Neural cell (in vitro differentiated cells): ENCODE measurements at regions not wholly inside any gene's neighbourhood (a gene's known extent, or its start where the extent isn't known, plus 50 kb on each side); places are given as distances from the start of the nearest gene placed in this dataset.

ENCODE experiments used
- H2AFZ ChIP-seq: fragments of 200-600, 300-800 bp; sonication (generic), shearing (Covaris generic); 2 replicates; pipeline ENCODE4 v1.6.0; 2014; ENCODE audit warnings: low read depth, mild to moderate bottlenecking, antibody characterized with exemption, low read length, moderate library complexity
- H3F3A ChIP-seq: fragments of 200-600 bp; shearing (Covaris generic); 2 replicates; pipeline ENCODE4 v1.6.1; 2016; ENCODE audit warnings: mild to moderate bottlenecking, moderate library complexity, mixed read lengths, antibody characterized with exemption, low read length; ENCODE audit not compliant: insufficient read depth, poor library complexity, severe bottlenecking
- H3K27ac ChIP-seq: fragments of 200-600, 300-800 bp; sonication (generic), shearing (Covaris generic); 2 replicates; pipeline ENCODE4 v1.5.1; 2014; ENCODE audit warnings: mild to moderate bottlenecking, low read length, moderate library complexity
- H3K27me3 ChIP-seq: fragments of 300-800, 200-600 bp; sonication (generic), shearing (Covaris generic); 2 replicates; pipeline ENCODE4 v1.6.0; 2014; ENCODE audit warnings: mild to moderate bottlenecking, low read depth, low read length, moderate library complexity; ENCODE audit not compliant: insufficient read depth
- H3K36me3 ChIP-seq: fragments of 300-800, 200-600 bp; sonication (generic), shearing (Covaris generic); 2 replicates; pipeline ENCODE4 v1.5.1; 2014; ENCODE audit warnings: mild to moderate bottlenecking, antibody characterized with exemption, low read length, moderate library complexity; ENCODE audit not compliant: insufficient read depth
- H3K4me2 ChIP-seq: fragments of 300-800, 200-600 bp; sonication (generic), shearing (Covaris generic); 2 replicates; pipeline ENCODE4 v1.6.0; 2014; ENCODE audit warnings: mild to moderate bottlenecking, low read length
- H3K4me3 ChIP-seq: fragments of 300-800, 200-600 bp; sonication (generic), shearing (Covaris generic); 2 replicates; pipeline ENCODE4 v1.5.1; 2014; ENCODE audit warnings: mild to moderate bottlenecking, low read length, moderate library complexity
- H3K79me2 ChIP-seq: fragments of 200-600 bp; shearing (Covaris generic); replicated peaks from 2 replicates; pipeline ENCODE4 v1.6.0; 2014; ENCODE audit warnings: mild to moderate bottlenecking, low read length, moderate library complexity; ENCODE audit not compliant: insufficient read depth
- H3K9ac ChIP-seq: fragments of 300-800, 200-600 bp; sonication (generic), shearing (Covaris generic); 2 replicates; pipeline ENCODE4 v1.6.1; 2016; ENCODE audit warnings: mild to moderate bottlenecking, low read length, mixed read lengths
- H3K9me2 ChIP-seq: fragments of 200-600 bp; shearing (Covaris generic); 2 replicates; pipeline ENCODE4 v1.6.1; 2016; ENCODE audit warnings: mild to moderate bottlenecking, low read length, mixed read lengths; ENCODE audit not compliant: insufficient read depth
- H3K9me3 ChIP-seq: fragments of 200-600, 300-800 bp; sonication (generic), shearing (Covaris generic); 2 replicates; pipeline ENCODE4 v1.6.1; 2016; ENCODE audit warnings: mild to moderate bottlenecking, mixed run types, low read length, moderate library complexity, mixed read lengths
- H4K20me1 ChIP-seq: fragments of 200-600 bp; shearing (Covaris generic); 2 replicates; pipeline ENCODE4 v1.6.1; 2016; ENCODE audit warnings: mild to moderate bottlenecking, mixed run types; ENCODE audit not compliant: insufficient read depth
- CTCF ChIP-seq: fragments of 450-650 bp; IDR thresholded peaks from 2 replicates; pipeline ENCODE4 v1.5.1; 2014; ENCODE audit warnings: antibody characterized with exemption, mild to moderate bottlenecking, moderate library complexity; ENCODE audit not compliant: poor library complexity, severe bottlenecking
- EP300 ChIP-seq: fragments of 450-650 bp; conservative IDR thresholded peaks from 2 replicates; pipeline ENCODE4 v1.6.1; 2014; ENCODE audit warnings: antibody characterized with exemption, mild to moderate bottlenecking, moderate library complexity; ENCODE audit not compliant: poor library complexity, severe bottlenecking
- EZH2 ChIP-seq: fragments of 200-600, 300-800 bp; shearing (Covaris generic), sonication (generic); IDR thresholded peaks from 2 replicates; pipeline ENCODE4 v1.6.1; 2014; ENCODE audit warnings: antibody characterized with exemption, low read length, borderline replicate concordance, mild to moderate bottlenecking; ENCODE audit not compliant: insufficient read depth, poor library complexity, severe bottlenecking
- MXI1 ChIP-seq: fragments of 450-650 bp; conservative IDR thresholded peaks from 2 replicates; pipeline ENCODE4 v1.6.1; 2014; ENCODE audit warnings: antibody characterized with exemption, mild to moderate bottlenecking; ENCODE audit not compliant: poor library complexity, severe bottlenecking
- POLR2AphosphoS5 ChIP-seq: IDR thresholded peaks from 2 replicates; pipeline ENCODE4 v1.6.1; 2012
- RAD21 ChIP-seq: fragments of 450-650 bp; conservative IDR thresholded peaks from 2 replicates; pipeline ENCODE4 v1.6.1; 2014; ENCODE audit warnings: antibody characterized with exemption, mild to moderate bottlenecking, moderate library complexity
- REST ChIP-seq: IDR thresholded peaks from 2 replicates; pipeline ENCODE4 v1.6.1; 2012; ENCODE audit warnings: borderline replicate concordance
- SMC3 ChIP-seq: fragments of 450-650 bp; conservative IDR thresholded peaks from 2 replicates; pipeline ENCODE4 v1.6.1; 2014; ENCODE audit warnings: antibody characterized with exemption, mild to moderate bottlenecking, moderate library complexity; ENCODE audit not compliant: poor library complexity
- TAF1 ChIP-seq: IDR thresholded peaks from 2 replicates; pipeline ENCODE4 v1.6.1; 2012; ENCODE audit warnings: low read depth

GRCh38 chr6:25035512-25036435, 100.0 kb upstream of the RIPOR2 start:
- no peaks in the 10 kb centered on the region for H3K27me3 ChIP-seq
- H3K4me3 ChIP-seq: no peak overlapping the region
- no peaks in the 10 kb centered on the region for H3K36me3 ChIP-seq
- H3K27ac ChIP-seq: no peak overlapping the region
- H3K9ac ChIP-seq: no peak overlapping the region
- no peak overlapping the region for H3K4me2 ChIP-seq
- H3K9me3 ChIP-seq: no peaks in the 10 kb centered on the region
- H3F3A ChIP-seq: no peaks in the 10 kb centered on the region
- H3K79me2 ChIP-seq: no peaks in the 10 kb centered on the region
- no peaks in the 10 kb centered on the region for H4K20me1 ChIP-seq
- TF ChIP-seq EP300: no peak
- TF ChIP-seq POLR2AphosphoS5: no peak
- no peak for TF ChIP-seq RAD21
- TF ChIP-seq TAF1: no peak
- no peak for TF ChIP-seq MXI1
- no peak for TF ChIP-seq SMC3
- TF ChIP-seq REST: no peak
- no peak for TF ChIP-seq EZH2
- no peak for TF ChIP-seq CTCF
- H3K9me2 ChIP-seq: no peaks in the 10 kb centered on the region
- H2AFZ ChIP-seq: no peak overlapping the region

GRCh38 chr6:25036461-25036860, 100.7 kb upstream of the RIPOR2 start:
- H3K27me3 ChIP-seq: no peaks in the 10 kb centered on the region
- no peaks in the 10 kb centered on the region for H3F3A ChIP-seq
- no peak overlapping the region for H3K27ac ChIP-seq
- H3K9me2 ChIP-seq: no peaks in the 10 kb centered on the region
- H3K79me2 ChIP-seq: no peaks in the 10 kb centered on the region
- no peak overlapping the region for H2AFZ ChIP-seq
- H4K20me1 ChIP-seq: no peaks in the 10 kb centered on the region
- H3K9ac ChIP-seq: no peak overlapping the region
- H3K4me3 ChIP-seq: no peak overlapping the region
- H3K4me2 ChIP-seq: no peak overlapping the region
- no peaks in the 10 kb centered on the region for H3K36me3 ChIP-seq
- TF ChIP-seq EZH2: no peak
- TF ChIP-seq MXI1: no peak
- TF ChIP-seq SMC3: no peak
- TF ChIP-seq REST: no peak
- TF ChIP-seq EP300: no peak
- no peak for TF ChIP-seq CTCF
- no peak for TF ChIP-seq TAF1
- no peak for TF ChIP-seq RAD21
- TF ChIP-seq POLR2AphosphoS5: no peak
- H3K9me3 ChIP-seq: no peaks in the 10 kb centered on the region
